GM23338 (cell line): ENCODE measurements at regions not wholly inside any gene's neighbourhood (a gene's known extent, or its start where the extent isn't known, plus 50 kb on each side); places are given as distances from the start of the nearest gene placed in this dataset.

ENCODE experiments used
- ATAC-seq: fragments of 200-7000 bp; cut with Tn5 transposase; 3 replicates; pipeline ENCODE4 v1.9.1; 2020
- DNase-seq: peaks from one replicate; pipeline ENCODE4 v3.0.0-alpha.2; 2015; ENCODE audit warnings: low spot score
- H2AFZ ChIP-seq: fragments of 200-600 bp; sonication (generic); 2 replicates; pipeline ENCODE4 v1.8.0; 2016; ENCODE audit warnings: antibody characterized with exemption, mild to moderate bottlenecking, moderate library complexity
- H3F3A ChIP-seq: fragments of 200-600 bp; sonication (generic); replicated peaks from 2 replicates; pipeline ENCODE4 v1.8.0; 2017; ENCODE audit warnings: antibody characterized with exemption, mixed run types, low read depth
- H3K27ac ChIP-seq: fragments of 200-600 bp; sonication (generic); 2 replicates; pipeline ENCODE4 v1.6.1; 2016; ENCODE audit warnings: low read depth
- H3K27me3 ChIP-seq: fragments of 200-600 bp; sonication (generic); 2 replicates; pipeline ENCODE4 v1.8.0; 2016; ENCODE audit warnings: mild to moderate bottlenecking, mixed run types, moderate library complexity; ENCODE audit not compliant: insufficient read depth
- H3K36me3 ChIP-seq: fragments of 200-600 bp; sonication (generic); 2 replicates; pipeline ENCODE4 v1.8.0; 2016; ENCODE audit warnings: mild to moderate bottlenecking; ENCODE audit not compliant: insufficient read depth
- H3K4me1 ChIP-seq: fragments of 200-600 bp; sonication (generic); 2 replicates; pipeline ENCODE4 v1.8.0; 2016; ENCODE audit warnings: mild to moderate bottlenecking, moderate library complexity; ENCODE audit not compliant: insufficient read depth
- H3K4me2 ChIP-seq: fragments of 200-600 bp; sonication (generic); 2 replicates; pipeline ENCODE4 v1.7.1; 2017; ENCODE audit warnings: mixed run types
- H3K4me3 ChIP-seq: fragments of 200-600 bp; sonication (generic); 2 replicates; pipeline ENCODE4 v1.6.1; 2016; ENCODE audit warnings: mixed run types
- H3K79me2 ChIP-seq: fragments of 200-600 bp; sonication (generic); replicated peaks from 2 replicates; pipeline ENCODE4 v1.8.0; 2017; ENCODE audit warnings: mild to moderate bottlenecking; ENCODE audit not compliant: insufficient read depth
- H3K9me2 ChIP-seq: fragments of 200-600 bp; sonication (generic); 2 replicates; pipeline ENCODE4 v1.8.0; 2017; ENCODE audit not compliant: insufficient read depth
- H4K20me1 ChIP-seq: fragments of 200-600 bp; sonication (generic); replicated peaks from 2 replicates; pipeline ENCODE4 v1.8.0; 2017; ENCODE audit warnings: mild to moderate bottlenecking; ENCODE audit not compliant: insufficient read depth
- H3K27ac Mint-ChIP-seq: 2 replicates; pipeline ENCODE4 v1.8.0; 2020; ENCODE audit warnings: inconsistent platforms, mild to moderate bottlenecking, moderate library complexity, mixed read lengths
- H3K27me3 Mint-ChIP-seq: 3 replicates; pipeline ENCODE4 v1.8.0; 2022; ENCODE audit warnings: low read depth, mild to moderate bottlenecking, moderate library complexity, mixed read lengths, inconsistent platforms; ENCODE audit not compliant: insufficient read depth, poor library complexity
- H3K36me3 Mint-ChIP-seq: 3 replicates; pipeline ENCODE4 v1.8.0; 2021; ENCODE audit warnings: low read depth, mild to moderate bottlenecking, inconsistent platforms, moderate library complexity, mixed read lengths
- H3K4me1 Mint-ChIP-seq: 3 replicates; pipeline ENCODE4 v1.8.0; 2020; ENCODE audit warnings: mild to moderate bottlenecking, inconsistent platforms, mixed read lengths
- H3K4me3 Mint-ChIP-seq: 3 replicates; pipeline ENCODE4 v1.8.0; 2021; ENCODE audit warnings: moderate library complexity, mild to moderate bottlenecking, inconsistent platforms, mixed read lengths
- H3K9me3 Mint-ChIP-seq: 3 replicates; pipeline ENCODE4 v1.8.0; 2020; ENCODE audit warnings: moderate library complexity, mild to moderate bottlenecking, inconsistent platforms, mixed read lengths
- CREB1 ChIP-seq: fragments of 250-450 bp; sonication (Bioruptor Pico); IDR thresholded peaks from 2 replicates; pipeline ENCODE4 v1.5.0; 2020; ENCODE audit warnings: low read depth, mild to moderate bottlenecking, moderate library complexity
- CTCF ChIP-seq, 2 experiments: fragments of 200-600 bp in 1 of 2; sonication (generic) in 1 of 2; conservative IDR thresholded peaks; 2 replicates each; pipeline versions ENCODE4 v1.5.1 to v1.6.1; 2016 to 2017; ENCODE audit warnings: antibody characterized with exemption in 2 of 2, low read depth in 2 of 2, mild to moderate bottlenecking in 2 of 2, moderate library complexity in 1 of 2
- ETS1 ChIP-seq: IDR thresholded peaks from 2 replicates; pipeline ENCODE4 v1.6.1; 2016; ENCODE audit warnings: antibody characterized with exemption
- EZH2 ChIP-seq: fragments of 200-600 bp; sonication (generic); IDR thresholded peaks from one replicate; pipeline ENCODE4 v1.8.0; 2017; ENCODE audit warnings: antibody characterized with exemption, mild to moderate bottlenecking, low read depth; ENCODE audit not compliant: unreplicated experiment
- EZH2phosphoT487 ChIP-seq: fragments of 200-600 bp; sonication (generic); IDR thresholded peaks from one replicate; pipeline ENCODE4 v1.8.1; 2018; ENCODE audit warnings: antibody characterized with exemption; ENCODE audit not compliant: unreplicated experiment
- JUNB ChIP-seq: IDR thresholded peaks from one replicate; pipeline ENCODE4 v1.6.1; 2016; ENCODE audit warnings: antibody characterized with exemption; ENCODE audit not compliant: unreplicated experiment
- NANOG ChIP-seq: IDR thresholded peaks from 2 replicates; pipeline ENCODE4 v1.6.1; 2016; ENCODE audit warnings: antibody characterized with exemption, borderline replicate concordance
- POLR2AphosphoS5 ChIP-seq: IDR thresholded peaks from 2 replicates; pipeline ENCODE4 v1.6.1; 2016; ENCODE audit warnings: antibody characterized with exemption, low read depth
- REST ChIP-seq: IDR thresholded peaks from one replicate; pipeline ENCODE4 v1.6.1; 2018; ENCODE audit warnings: antibody characterized with exemption; ENCODE audit not compliant: unreplicated experiment
- STAT1 ChIP-seq: IDR thresholded peaks from one replicate; pipeline ENCODE4 v1.6.1; 2016; ENCODE audit warnings: antibody characterized with exemption; ENCODE audit not compliant: unreplicated experiment
- ZNF114 ChIP-seq: fragments of 250-450 bp; sonication (Bioruptor Pico); IDR thresholded peaks from 2 replicates; pipeline ENCODE4 v1.5.0; 2020; ENCODE audit warnings: mild to moderate bottlenecking, moderate library complexity
- ZNF331 ChIP-seq: fragments of 250-450 bp; sonication (Bioruptor Pico); IDR thresholded peaks from 2 replicates; pipeline ENCODE4 v1.5.0; 2020; ENCODE audit warnings: low read depth, mild to moderate bottlenecking, moderate library complexity
- ZNF462 ChIP-seq: fragments of 250-450 bp; sonication (Bioruptor Pico); IDR thresholded peaks from 2 replicates; pipeline ENCODE4 v1.5.0; 2020; ENCODE audit warnings: mild to moderate bottlenecking, moderate library complexity

- TF ChIP-seq CREB1 = no peak
Measured at GRCh38 chr4:117481742-117482141, 396.4 kb upstream of the TRAM1L1 start (continued).

- DNase-seq (no peak), ATAC-seq (no peak)
- TF ChIP-seq ETS1 (no peak), ZNF114 (CRISPR knock-in tag) (no peak), ZNF331 (CRISPR knock-in tag) (no peak), STAT1 (no peak), NANOG (no peak), ZNF462 (CRISPR knock-in tag) (no peak), CTCF (conservative IDR thresholded peaks at IDR 0.05; ENCODE audit: low read depth in 2 of 2) (no peak), REST (no peak), JUNB (no peak), EZH2phosphoT487 (no peak), CREB1 (no peak), POLR2AphosphoS5 (no peak), EZH2 (no peak)
- Histone ChIP-seq H2AFZ (no peak overlapping the region), H3K4me3 (no peak overlapping the region), H3K4me1 (peaks cover 17% of the 10 kb centered on the region), H3K9me2 (no peaks in the 10 kb centered on the region), H3K27ac (no peak overlapping the region), H3F3A (no peaks in the 10 kb centered on the region), H3K4me2 (no peak overlapping the region), H3K27me3 (no peaks in the 10 kb centered on the region), H4K20me1 (no peaks in the 10 kb centered on the region), H3K36me3 (no peaks in the 10 kb centered on the region), H3K79me2 (no peaks in the 10 kb centered on the region)
- Mint-ChIP-seq H3K4me1 (peaks cover 19% of the 10 kb centered on the region; the same call in 2 of the 3 replicates), H3K27me3 (no peaks in the 10 kb centered on the region), H3K27ac (no peak overlapping the region), H3K4me3 (no peak overlapping the region), H3K9me3 (no peaks in the 10 kb centered on the region), H3K36me3 (no peaks in the 10 kb centered on the region)
Measured at GRCh38 chr4:117488692-117489091, 403.3 kb upstream of the TRAM1L1 start.
